ENCODE measurements at regions not wholly inside any gene's neighbourhood (a gene's known extent, or its start where the extent isn't known, plus 50 kb on each side); places are given as distances from the start of the nearest gene placed in this dataset.

DNA sequence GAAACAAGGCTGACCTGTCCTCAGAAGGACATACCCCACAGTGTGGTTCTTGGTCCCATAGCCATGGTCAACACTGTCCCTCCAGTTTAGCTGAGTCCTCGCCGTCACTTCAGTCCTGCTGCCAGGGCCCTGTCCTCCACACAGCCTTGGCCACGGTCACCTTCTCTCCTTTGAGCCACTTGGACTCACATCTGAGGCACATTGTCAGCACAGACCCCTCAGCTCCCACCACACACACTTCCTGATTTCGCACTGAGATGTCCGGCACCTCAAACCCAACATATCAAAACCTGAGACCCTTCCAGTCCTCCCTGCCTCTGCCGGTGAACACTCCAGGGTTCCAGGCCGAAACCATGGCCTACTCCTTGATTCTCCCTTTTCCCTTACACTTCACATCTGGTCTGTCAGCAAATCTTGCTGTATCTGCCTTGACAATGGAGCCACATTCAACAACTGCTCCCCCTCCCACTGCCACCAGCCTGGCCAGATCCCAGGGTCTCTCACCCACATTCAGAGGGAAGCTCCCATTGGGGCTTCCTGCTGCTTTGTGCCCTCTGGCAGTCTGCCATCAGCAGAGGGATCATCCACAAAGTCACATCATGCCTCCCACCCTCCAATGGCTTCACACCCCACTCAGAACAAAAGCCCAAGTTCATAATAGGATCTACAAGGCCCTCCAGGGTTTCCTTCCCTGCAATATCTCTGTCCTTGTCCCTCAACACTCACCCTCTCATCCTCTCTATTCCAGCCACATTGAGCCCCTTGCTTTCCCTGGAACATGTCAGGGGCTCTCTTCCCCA is 219.6 kb upstream of the SHH start:
- no peak overlapping the region for H2AFZ ChIP-seq (replicated peaks; ENCODE audit: low read length, poor library complexity)
- no peaks in the 10 kb centered on the region for H3K27me3 ChIP-seq (ENCODE audit: control insufficient read depth, insufficient read depth, low read length)
- TF ChIP-seq MXI1 (IDR thresholded peaks at IDR 0.05; ENCODE audit: borderline replicate concordance, low read depth, low read length) (no peak), RFX5 (IDR thresholded peaks at IDR 0.05; ENCODE audit: low read depth, low read length) (no peak), FOS (IDR thresholded peaks at IDR 0.05; ENCODE audit: low read depth, low read length) (no peak), POLR2A (IDR thresholded peaks at IDR 0.05; ENCODE audit: low read depth, low read length) (no peak), MAFK (IDR thresholded peaks at IDR 0.05; ENCODE audit: low read depth, low read length) (no peak), BHLHE40 (IDR thresholded peaks at IDR 0.05; ENCODE audit: low read depth, low read length) (no peak), CEBPB (IDR thresholded peaks at IDR 0.05; ENCODE audit: low read depth, low read length) (no peak), CHD1 (IDR thresholded peaks at IDR 0.05; ENCODE audit: low read depth, low read length) (no peak), RCOR1 (IDR thresholded peaks at IDR 0.05; ENCODE audit: insufficient replicate concordance, low read length) (no peak)
- TF ChIP-seq, protein P1, sequence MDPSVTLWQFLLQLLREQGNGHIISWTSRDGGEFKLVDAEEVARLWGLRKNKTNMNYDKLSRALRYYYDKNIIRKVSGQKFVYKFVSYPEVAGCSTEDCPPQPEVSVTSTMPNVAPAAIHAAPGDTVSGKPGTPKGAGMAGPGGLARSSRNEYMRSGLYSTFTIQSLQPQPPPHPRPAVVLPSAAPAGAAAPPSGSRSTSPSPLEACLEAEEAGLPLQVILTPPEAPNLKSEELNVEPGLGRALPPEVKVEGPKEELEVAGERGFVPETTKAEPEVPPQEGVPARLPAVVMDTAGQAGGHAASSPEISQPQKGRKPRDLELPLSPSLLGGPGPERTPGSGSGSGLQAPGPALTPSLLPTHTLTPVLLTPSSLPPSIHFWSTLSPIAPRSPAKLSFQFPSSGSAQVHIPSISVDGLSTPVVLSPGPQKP (IDR thresholded peaks at IDR 0.05; ENCODE audit: borderline replicate concordance, low read depth, low read length): no peak
- TF ChIP-seq, protein P2, sequence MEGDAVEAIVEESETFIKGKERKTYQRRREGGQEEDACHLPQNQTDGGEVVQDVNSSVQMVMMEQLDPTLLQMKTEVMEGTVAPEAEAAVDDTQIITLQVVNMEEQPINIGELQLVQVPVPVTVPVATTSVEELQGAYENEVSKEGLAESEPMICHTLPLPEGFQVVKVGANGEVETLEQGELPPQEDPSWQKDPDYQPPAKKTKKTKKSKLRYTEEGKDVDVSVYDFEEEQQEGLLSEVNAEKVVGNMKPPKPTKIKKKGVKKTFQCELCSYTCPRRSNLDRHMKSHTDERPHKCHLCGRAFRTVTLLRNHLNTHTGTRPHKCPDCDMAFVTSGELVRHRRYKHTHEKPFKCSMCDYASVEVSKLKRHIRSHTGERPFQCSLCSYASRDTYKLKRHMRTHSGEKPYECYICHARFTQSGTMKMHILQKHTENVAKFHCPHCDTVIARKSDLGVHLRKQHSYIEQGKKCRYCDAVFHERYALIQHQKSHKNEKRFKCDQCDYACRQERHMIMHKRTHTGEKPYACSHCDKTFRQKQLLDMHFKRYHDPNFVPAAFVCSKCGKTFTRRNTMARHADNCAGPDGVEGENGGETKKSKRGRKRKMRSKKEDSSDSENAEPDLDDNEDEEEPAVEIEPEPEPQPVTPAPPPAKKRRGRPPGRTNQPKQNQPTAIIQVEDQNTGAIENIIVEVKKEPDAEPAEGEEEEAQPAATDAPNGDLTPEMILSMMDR (conservative IDR thresholded peaks at IDR 0.05; ENCODE audit: low read depth, low read length): no peak
- no peak overlapping the region for H3K56ac ChIP-seq (ENCODE audit: extremely low read depth, insufficient read depth, low read length)
- H2BK15ac ChIP-seq (ENCODE audit: low read depth, low read length): no peak overlapping the region
- dilution Hi-C loops (cut with HindIII; ENCODE audit: low sequenced_read_pairs, unreplicated experiment) (no loop called here), intact Hi-C loops (cut with micrococcal nuclease) (no loop called here), in situ Hi-C loops (cut with MboI; ENCODE audit: low sequenced_read_pairs) (no loop called here)
- no peak for ATAC-seq (ENCODE audit: low read depth)
- H3K23ac ChIP-seq (ENCODE audit: low read depth, low read length): no peak overlapping the region
- POLR2A ChIA-PET (ENCODE audit: unreplicated experiment): no interaction called here
- no peak overlapping the region for H4K5ac ChIP-seq (ENCODE audit: low read depth, low read length)
- H3K18ac ChIP-seq (ENCODE audit: low read depth, low read length): no peak overlapping the region
- H3K4ac ChIP-seq (ENCODE audit: low read depth, low read length): no peak overlapping the region
- no peak for DNase-seq
- H2AK5ac ChIP-seq (ENCODE audit: low read depth, low read length): no peak overlapping the region
- no peak overlapping the region for H2BK5ac ChIP-seq (ENCODE audit: low read depth, low read length, poor library complexity, severe bottlenecking)
- H3K9ac ChIP-seq (ENCODE audit: low read depth, low read length): no peak overlapping the region
- no peak overlapping the region for H4K8ac ChIP-seq (ENCODE audit: low read depth in 2 of 2, low read length in 2 of 2)
- H2BK120ac ChIP-seq (ENCODE audit: low read depth, low read length): no peak overlapping the region
- BruUV-seq (replicated peaks): no TSS peak
- H2AK9ac ChIP-seq (replicated peaks; ENCODE audit: low read depth, low read length, poor library complexity): no peak overlapping the region
- H3K4me3 ChIP-seq (ENCODE audit: insufficient read depth, low read depth, low read length): no peak overlapping the region
- no peak overlapping the region for H3K14ac ChIP-seq (replicated peaks; ENCODE audit: low read depth, low read length)
- H2BK20ac ChIP-seq (ENCODE audit: low read depth, low read length): no peak overlapping the region
- no peaks in the 10 kb centered on the region for H3K79me1 ChIP-seq (ENCODE audit: low read depth in 1 of 2, low read length in 2 of 2)
- no peak overlapping the region for H3K4me2 ChIP-seq (ENCODE audit: low read depth, low read length)
- no peaks in the 10 kb centered on the region for H3K36me3 ChIP-seq (ENCODE audit: control insufficient read depth, insufficient read depth, low read length)
- no peaks in the 10 kb centered on the region for H3K9me1 ChIP-seq (ENCODE audit: insufficient read depth, low read length)
- CTCF ChIA-PET: no interaction called here
- H3K9me3 ChIP-seq (ENCODE audit: control insufficient read depth, insufficient read depth, low read length): peaks cover 19% of the 10 kb centered on the region
- no peaks in the 10 kb centered on the region for H3K4me1 ChIP-seq (ENCODE audit: control insufficient read depth, insufficient read depth, low read length)
- no peak overlapping the region for H4K91ac ChIP-seq (ENCODE audit: insufficient read depth, low read depth, low read length)
- H4K20me1 ChIP-seq (ENCODE audit: insufficient read depth, low read length): no peaks in the 10 kb centered on the region
- 53% methylated on average over 7 of the region's 7 CpGs; no CpG with 5 or more reads in 1 of the 2 experiments for WGBS, 2 experiments (ENCODE audit: extremely low coverage in 2 of 2, insufficient read length in 1 of 2)
- no peak overlapping the region for H3K27ac ChIP-seq (ENCODE audit: insufficient read depth, low read length)
